ENCODE measurements at regions not wholly inside any gene's neighbourhood (a gene's known extent, or its start where the extent isn't known, plus 50 kb on each side); places are given as distances from the start of the nearest gene placed in this dataset.

- dilution Hi-C loops (cut with MboI; ENCODE audit: extremely low pct_ligation_motif_present, low sequenced_read_pairs) = no loop called here
- Histone ChIP-seq H3K4me3 (replicated peaks in 1 of 3; ENCODE audit: insufficient read depth in 1 of 3, low read depth in 1 of 3, low read length in 3 of 3) (no peak overlapping the region), H3K27me3 (ENCODE audit: control insufficient read depth in 2 of 2, insufficient read depth in 2 of 2, low read length in 2 of 2) (no peaks in the 10 kb centered on the region), H3K9me3 (replicated peaks; ENCODE audit: control insufficient read depth, insufficient read depth, low read length) (no peaks in the 10 kb centered on the region), H3K27ac (ENCODE audit: insufficient read depth, low read depth, low read length) (no peak overlapping the region), H3K36me3 (ENCODE audit: control insufficient read depth in 2 of 2, extremely low read depth in 1 of 2, insufficient read depth in 2 of 2, low read length in 2 of 2) (no peaks in the 10 kb centered on the region), H3K4me1 (ENCODE audit: control insufficient read depth, extremely low read depth, insufficient read depth, low read length) (no peaks in the 10 kb centered on the region), H2AFZ (ENCODE audit: low read depth, low read length) (no peak overlapping the region), H3K9ac (replicated peaks; ENCODE audit: extremely low read depth, insufficient read depth, low read length) (no peak overlapping the region), H3K79me2 (ENCODE audit: control insufficient read depth, insufficient read depth, low read length) (no peaks in the 10 kb centered on the region), H3K9me1 (replicated peaks; ENCODE audit: control insufficient read depth, extremely low read depth, insufficient read depth, low read length) (no peaks in the 10 kb centered on the region), H3K4me2 (ENCODE audit: insufficient read depth, low read length) (no peak overlapping the region), H4K20me1 (replicated peaks; ENCODE audit: control insufficient read depth, extremely low read depth, insufficient read depth, low read length) (no peaks in the 10 kb centered on the region)
- no peak for FAIRE-seq
- no peak for DNase-seq (ENCODE audit: low read depth, low spot score)
- no TSS peak for BruUV-seq (replicated peaks)
- POLR2A ChIA-PET = no interaction called here
- no peak for TF ChIP-seq JUN (IDR thresholded peaks at IDR 0.05; ENCODE audit: borderline replicate concordance, insufficient read depth, insufficient read length, low read depth)
- no peak for TF ChIP-seq FOS (IDR thresholded peaks at IDR 0.05; ENCODE audit: borderline replicate concordance, insufficient read depth, low read length)
- TF ChIP-seq MYC (IDR thresholded peaks at IDR 0.05; ENCODE audit: low read depth, low read length) = no peak
- CTCF ChIA-PET = interaction anchor here (1.5 kb wide), 1 partner anchor 11 kb away, joined by 5 read pairs; no protein-coding TSS in a partner anchor
- intact Hi-C loops (cut with micrococcal nuclease) = loop anchor here (5.0 kb wide), 1 partner anchor 368 kb away; the partner anchor contains the start of gene EFNA5
Measured at GRCh38 chr5:107304684-107305083, 366.1 kb downstream of the EFNA5 start.

- H3K27ac ChIP-seq (ENCODE audit: insufficient read depth, low read depth, low read length) = no peak overlapping the region
- DNase-seq (ENCODE audit: low read depth, low spot score) (no peak), FAIRE-seq (no peak)
- H3K79me2 ChIP-seq (ENCODE audit: control insufficient read depth, insufficient read depth, low read length) = no peaks in the 10 kb centered on the region
- dilution Hi-C loops (cut with MboI; ENCODE audit: extremely low pct_ligation_motif_present, low sequenced_read_pairs) = no loop called here
- TF ChIP-seq POLR2A (IDR thresholded peaks at IDR 0.05; ENCODE audit: low read depth, low read length) = no peak
- TF ChIP-seq GATA2 (IDR thresholded peaks at IDR 0.05; ENCODE audit: insufficient read depth, insufficient read length, low read depth, low read length) = no peak
- TF ChIP-seq MYC (IDR thresholded peaks at IDR 0.05; ENCODE audit: low read depth, low read length) = no peak
- TF ChIP-seq FOS (IDR thresholded peaks at IDR 0.05; ENCODE audit: borderline replicate concordance, insufficient read depth, low read length) = no peak
- TF ChIP-seq EZH2 (IDR thresholded peaks at IDR 0.05; ENCODE audit: borderline replicate concordance, low read depth, low read length, severe bottlenecking) = no peak
- TF ChIP-seq POLR2AphosphoS5 (IDR thresholded peaks at IDR 0.05; ENCODE audit: insufficient read depth, low read depth, low read length) = no peak
- TF ChIP-seq JUN (IDR thresholded peaks at IDR 0.05; ENCODE audit: borderline replicate concordance, insufficient read depth, insufficient read length, low read depth) = no peak
- no peak for TF ChIP-seq CTCF (IDR thresholded peaks at IDR 0.05; ENCODE audit: extremely low read depth in 1 of 2, insufficient read depth in 1 of 2, low read depth in 1 of 2, low read length in 2 of 2)
- TF ChIP-seq MAX (IDR thresholded peaks at IDR 0.05; ENCODE audit: insufficient read depth, insufficient read length) = no peak
- H3K9me1 ChIP-seq (replicated peaks; ENCODE audit: control insufficient read depth, extremely low read depth, insufficient read depth, low read length) = no peaks in the 10 kb centered on the region
- H3K9ac ChIP-seq (replicated peaks; ENCODE audit: extremely low read depth, insufficient read depth, low read length) = no peak overlapping the region
- H3K4me3 ChIP-seq (replicated peaks in 1 of 3; ENCODE audit: insufficient read depth in 1 of 3, low read depth in 1 of 3, low read length in 3 of 3) = no peak overlapping the region
- no peaks in the 10 kb centered on the region for H3K4me1 ChIP-seq (ENCODE audit: control insufficient read depth, extremely low read depth, insufficient read depth, low read length)
- no peaks in the 10 kb centered on the region for H3K9me3 ChIP-seq (replicated peaks; ENCODE audit: control insufficient read depth, insufficient read depth, low read length)
- H3K36me3 ChIP-seq (ENCODE audit: control insufficient read depth in 2 of 2, extremely low read depth in 1 of 2, insufficient read depth in 2 of 2, low read length in 2 of 2) = no peaks in the 10 kb centered on the region
- no peak overlapping the region for H3K4me2 ChIP-seq (ENCODE audit: insufficient read depth, low read length)
- ChIA-PET POLR2A (no interaction called here), CTCF (interaction anchor here (1.5 to 1.7 kb wide), 2 partner anchors 10 to 269 kb away, joined by 5 read pairs; no protein-coding TSS in a partner anchor)
- no TSS peak for BruUV-seq (replicated peaks)
- intact Hi-C loops (cut with micrococcal nuclease) = no loop called here
- H2AFZ ChIP-seq (ENCODE audit: low read depth, low read length) = no peak overlapping the region
- H4K20me1 ChIP-seq (replicated peaks; ENCODE audit: control insufficient read depth, extremely low read depth, insufficient read depth, low read length) = no peaks in the 10 kb centered on the region
- H3K27me3 ChIP-seq (ENCODE audit: control insufficient read depth in 2 of 2, insufficient read depth in 2 of 2, low read length in 2 of 2) = no peaks in the 10 kb centered on the region
Measured at GRCh38 chr5:107303171-107303968, 367.4 kb downstream of the EFNA5 start.

Data from endothelial cell of umbilical vein (primary cell).